ENCODE measurements at regions not wholly inside any gene's neighbourhood (a gene's known extent, or its start where the extent isn't known, plus 50 kb on each side); places are given as distances from the start of the nearest gene placed in this dataset.

DNA sequence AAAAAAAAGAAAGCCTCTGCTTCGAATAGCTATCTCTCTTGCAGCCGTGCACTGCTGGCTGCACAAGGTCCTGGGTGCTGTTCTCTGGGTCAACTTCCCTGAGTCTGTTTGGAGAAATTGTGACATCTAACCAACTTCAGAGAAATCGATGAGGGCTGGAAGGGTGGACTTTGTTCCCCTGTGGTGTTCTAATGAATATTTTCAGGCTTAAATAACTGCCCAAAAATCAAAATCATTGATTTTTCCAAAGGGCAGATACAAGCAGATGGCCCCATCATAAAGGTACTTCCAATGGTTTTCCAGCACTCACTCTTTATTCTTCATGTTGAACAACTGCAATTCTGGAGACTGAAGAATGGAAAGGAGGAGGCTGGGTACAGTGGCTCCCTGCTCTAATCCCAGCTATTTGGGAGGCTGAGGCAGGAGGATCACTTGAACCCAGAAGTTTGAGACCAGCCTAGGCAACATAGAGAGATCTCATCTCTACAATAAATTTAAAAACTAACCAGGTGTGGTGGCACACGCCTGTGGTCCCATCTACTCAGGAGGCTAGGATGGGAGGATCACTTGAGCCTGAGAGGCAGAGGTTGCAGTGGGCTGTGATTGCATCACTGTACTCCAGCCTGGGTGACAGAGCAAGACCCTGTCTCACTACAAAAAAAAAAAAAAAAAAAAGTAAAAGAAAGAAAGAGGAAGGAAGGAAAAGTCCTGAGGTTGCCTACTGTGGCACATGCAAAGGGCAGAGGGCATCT is 59.1 kb downstream of the FOXA2 start (continued):
- no peak for TF ChIP-seq ZNF423 (CRISPR knock-in tag; IDR thresholded peaks at IDR 0.05)
- TF ChIP-seq, protein P1, sequence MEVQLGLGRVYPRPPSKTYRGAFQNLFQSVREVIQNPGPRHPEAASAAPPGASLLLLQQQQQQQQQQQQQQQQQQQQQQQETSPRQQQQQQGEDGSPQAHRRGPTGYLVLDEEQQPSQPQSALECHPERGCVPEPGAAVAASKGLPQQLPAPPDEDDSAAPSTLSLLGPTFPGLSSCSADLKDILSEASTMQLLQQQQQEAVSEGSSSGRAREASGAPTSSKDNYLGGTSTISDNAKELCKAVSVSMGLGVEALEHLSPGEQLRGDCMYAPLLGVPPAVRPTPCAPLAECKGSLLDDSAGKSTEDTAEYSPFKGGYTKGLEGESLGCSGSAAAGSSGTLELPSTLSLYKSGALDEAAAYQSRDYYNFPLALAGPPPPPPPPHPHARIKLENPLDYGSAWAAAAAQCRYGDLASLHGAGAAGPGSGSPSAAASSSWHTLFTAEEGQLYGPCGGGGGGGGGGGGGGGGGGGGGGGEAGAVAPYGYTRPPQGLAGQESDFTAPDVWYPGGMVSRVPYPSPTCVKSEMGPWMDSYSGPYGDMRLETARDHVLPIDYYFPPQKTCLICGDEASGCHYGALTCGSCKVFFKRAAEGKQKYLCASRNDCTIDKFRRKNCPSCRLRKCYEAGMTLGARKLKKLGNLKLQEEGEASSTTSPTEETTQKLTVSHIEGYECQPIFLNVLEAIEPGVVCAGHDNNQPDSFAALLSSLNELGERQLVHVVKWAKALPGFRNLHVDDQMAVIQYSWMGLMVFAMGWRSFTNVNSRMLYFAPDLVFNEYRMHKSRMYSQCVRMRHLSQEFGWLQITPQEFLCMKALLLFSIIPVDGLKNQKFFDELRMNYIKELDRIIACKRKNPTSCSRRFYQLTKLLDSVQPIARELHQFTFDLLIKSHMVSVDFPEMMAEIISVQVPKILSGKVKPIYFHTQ (CRISPR knock-in tag; IDR thresholded peaks at IDR 0.05) = no peak

DNA sequence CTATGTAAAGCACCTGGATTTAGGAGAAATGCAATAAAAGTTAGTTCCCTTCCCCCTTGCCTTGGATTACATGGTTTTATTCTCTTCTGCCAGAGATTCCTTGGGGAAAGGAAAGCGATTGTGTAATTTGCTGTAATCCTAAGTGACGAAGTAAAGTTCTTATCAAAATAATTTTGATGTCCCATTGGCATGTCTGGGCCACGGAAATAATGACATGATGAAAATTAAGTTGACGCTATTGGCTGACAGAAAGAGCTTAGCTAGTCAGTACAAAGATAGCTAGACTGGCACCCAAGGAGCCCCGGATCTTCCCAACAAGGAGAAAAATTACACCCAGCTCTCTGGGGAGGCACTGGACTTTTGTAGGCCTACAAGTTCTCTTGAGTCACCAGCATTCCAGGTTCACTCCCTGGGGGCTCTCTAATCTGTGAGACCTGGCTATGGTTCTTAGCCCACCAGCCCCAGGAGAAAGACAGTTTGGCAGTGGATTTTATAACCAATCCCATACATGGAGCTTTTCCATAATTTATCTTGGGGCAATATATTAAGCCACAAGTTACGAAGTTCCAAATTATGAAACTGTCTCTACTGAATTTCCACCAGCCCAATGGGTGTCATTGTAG is 59.9 kb downstream of the FOXA2 start:
- ChIA-PET POLR2A (no interaction called here), CTCF (no interaction called here)
- TF ChIP-seq, protein P2, sequence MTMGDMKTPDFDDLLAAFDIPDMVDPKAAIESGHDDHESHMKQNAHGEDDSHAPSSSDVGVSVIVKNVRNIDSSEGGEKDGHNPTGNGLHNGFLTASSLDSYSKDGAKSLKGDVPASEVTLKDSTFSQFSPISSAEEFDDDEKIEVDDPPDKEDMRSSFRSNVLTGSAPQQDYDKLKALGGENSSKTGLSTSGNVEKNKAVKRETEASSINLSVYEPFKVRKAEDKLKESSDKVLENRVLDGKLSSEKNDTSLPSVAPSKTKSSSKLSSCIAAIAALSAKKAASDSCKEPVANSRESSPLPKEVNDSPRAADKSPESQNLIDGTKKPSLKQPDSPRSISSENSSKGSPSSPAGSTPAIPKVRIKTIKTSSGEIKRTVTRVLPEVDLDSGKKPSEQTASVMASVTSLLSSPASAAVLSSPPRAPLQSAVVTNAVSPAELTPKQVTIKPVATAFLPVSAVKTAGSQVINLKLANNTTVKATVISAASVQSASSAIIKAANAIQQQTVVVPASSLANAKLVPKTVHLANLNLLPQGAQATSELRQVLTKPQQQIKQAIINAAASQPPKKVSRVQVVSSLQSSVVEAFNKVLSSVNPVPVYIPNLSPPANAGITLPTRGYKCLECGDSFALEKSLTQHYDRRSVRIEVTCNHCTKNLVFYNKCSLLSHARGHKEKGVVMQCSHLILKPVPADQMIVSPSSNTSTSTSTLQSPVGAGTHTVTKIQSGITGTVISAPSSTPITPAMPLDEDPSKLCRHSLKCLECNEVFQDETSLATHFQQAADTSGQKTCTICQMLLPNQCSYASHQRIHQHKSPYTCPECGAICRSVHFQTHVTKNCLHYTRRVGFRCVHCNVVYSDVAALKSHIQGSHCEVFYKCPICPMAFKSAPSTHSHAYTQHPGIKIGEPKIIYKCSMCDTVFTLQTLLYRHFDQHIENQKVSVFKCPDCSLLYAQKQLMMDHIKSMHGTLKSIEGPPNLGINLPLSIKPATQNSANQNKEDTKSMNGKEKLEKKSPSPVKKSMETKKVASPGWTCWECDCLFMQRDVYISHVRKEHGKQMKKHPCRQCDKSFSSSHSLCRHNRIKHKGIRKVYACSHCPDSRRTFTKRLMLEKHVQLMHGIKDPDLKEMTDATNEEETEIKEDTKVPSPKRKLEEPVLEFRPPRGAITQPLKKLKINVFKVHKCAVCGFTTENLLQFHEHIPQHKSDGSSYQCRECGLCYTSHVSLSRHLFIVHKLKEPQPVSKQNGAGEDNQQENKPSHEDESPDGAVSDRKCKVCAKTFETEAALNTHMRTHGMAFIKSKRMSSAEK (CRISPR knock-in tag; IDR thresholded peaks at IDR 0.05; ENCODE audit: borderline replicate concordance) = no peak
- TF ChIP-seq SMAD3 (CRISPR knock-in tag; IDR thresholded peaks at IDR 0.05; ENCODE audit: borderline replicate concordance) = no peak
- no peak for TF ChIP-seq NFE2L1 (CRISPR knock-in tag; IDR thresholded peaks at IDR 0.05)
- no peak for TF ChIP-seq SMAD4 (CRISPR knock-in tag; IDR thresholded peaks at IDR 0.05)
- TF ChIP-seq, protein P1 (CRISPR knock-in tag; IDR thresholded peaks at IDR 0.05) = no peak
- TF ChIP-seq, protein P3, sequence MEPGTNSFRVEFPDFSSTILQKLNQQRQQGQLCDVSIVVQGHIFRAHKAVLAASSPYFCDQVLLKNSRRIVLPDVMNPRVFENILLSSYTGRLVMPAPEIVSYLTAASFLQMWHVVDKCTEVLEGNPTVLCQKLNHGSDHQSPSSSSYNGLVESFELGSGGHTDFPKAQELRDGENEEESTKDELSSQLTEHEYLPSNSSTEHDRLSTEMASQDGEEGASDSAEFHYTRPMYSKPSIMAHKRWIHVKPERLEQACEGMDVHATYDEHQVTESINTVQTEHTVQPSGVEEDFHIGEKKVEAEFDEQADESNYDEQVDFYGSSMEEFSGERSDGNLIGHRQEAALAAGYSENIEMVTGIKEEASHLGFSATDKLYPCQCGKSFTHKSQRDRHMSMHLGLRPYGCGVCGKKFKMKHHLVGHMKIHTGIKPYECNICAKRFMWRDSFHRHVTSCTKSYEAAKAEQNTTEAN (CRISPR knock-in tag; IDR thresholded peaks at IDR 0.05) = no peak
- TF ChIP-seq PRRX2 (CRISPR knock-in tag; IDR thresholded peaks at IDR 0.05) = no peak
- no peak for TF ChIP-seq RORB (CRISPR knock-in tag; IDR thresholded peaks at IDR 0.05)
- no peak for TF ChIP-seq NR1H2 (CRISPR knock-in tag; IDR thresholded peaks at IDR 0.05)
- no peak for TF ChIP-seq EMX1 (CRISPR knock-in tag; IDR thresholded peaks at IDR 0.05)
- TF ChIP-seq ZBTB21 (CRISPR knock-in tag; IDR thresholded peaks at IDR 0.05; ENCODE audit: borderline replicate concordance) = no peak
- TF ChIP-seq ZNF317 (CRISPR knock-in tag; IDR thresholded peaks at IDR 0.05; ENCODE audit: borderline replicate concordance, low read depth) = no peak
- no peak for TF ChIP-seq KAT7 (CRISPR knock-in tag; IDR thresholded peaks at IDR 0.05; ENCODE audit: borderline replicate concordance)
- no peak for TF ChIP-seq ZNF263 (CRISPR knock-in tag; IDR thresholded peaks at IDR 0.05; ENCODE audit: low read depth)
- TF ChIP-seq, protein P4, sequence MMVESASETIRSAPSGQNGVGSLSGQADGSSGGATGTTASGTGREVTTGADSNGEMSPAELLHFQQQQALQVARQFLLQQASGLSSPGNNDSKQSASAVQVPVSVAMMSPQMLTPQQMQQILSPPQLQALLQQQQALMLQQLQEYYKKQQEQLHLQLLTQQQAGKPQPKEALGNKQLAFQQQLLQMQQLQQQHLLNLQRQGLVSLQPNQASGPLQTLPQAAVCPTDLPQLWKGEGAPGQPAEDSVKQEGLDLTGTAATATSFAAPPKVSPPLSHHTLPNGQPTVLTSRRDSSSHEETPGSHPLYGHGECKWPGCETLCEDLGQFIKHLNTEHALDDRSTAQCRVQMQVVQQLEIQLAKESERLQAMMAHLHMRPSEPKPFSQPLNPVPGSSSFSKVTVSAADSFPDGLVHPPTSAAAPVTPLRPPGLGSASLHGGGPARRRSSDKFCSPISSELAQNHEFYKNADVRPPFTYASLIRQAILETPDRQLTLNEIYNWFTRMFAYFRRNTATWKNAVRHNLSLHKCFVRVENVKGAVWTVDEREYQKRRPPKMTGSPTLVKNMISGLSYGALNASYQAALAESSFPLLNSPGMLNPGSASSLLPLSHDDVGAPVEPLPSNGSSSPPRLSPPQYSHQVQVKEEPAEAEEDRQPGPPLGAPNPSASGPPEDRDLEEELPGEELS (CRISPR knock-in tag; IDR thresholded peaks at IDR 0.05) = no peak
- no peak for TF ChIP-seq NR3C1 (CRISPR knock-in tag; conservative IDR thresholded peaks at IDR 0.05; ENCODE audit: low read depth)
- TF ChIP-seq, protein P5, sequence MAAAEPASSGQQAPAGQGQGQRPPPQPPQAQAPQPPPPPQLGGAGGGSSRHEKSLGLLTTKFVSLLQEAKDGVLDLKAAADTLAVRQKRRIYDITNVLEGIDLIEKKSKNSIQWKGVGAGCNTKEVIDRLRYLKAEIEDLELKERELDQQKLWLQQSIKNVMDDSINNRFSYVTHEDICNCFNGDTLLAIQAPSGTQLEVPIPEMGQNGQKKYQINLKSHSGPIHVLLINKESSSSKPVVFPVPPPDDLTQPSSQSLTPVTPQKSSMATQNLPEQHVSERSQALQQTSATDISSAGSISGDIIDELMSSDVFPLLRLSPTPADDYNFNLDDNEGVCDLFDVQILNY (CRISPR knock-in tag; IDR thresholded peaks at IDR 0.05) = no peak
- ATAC-seq (no peak), DNase-seq (ENCODE audit: low spot score) (no peak)
- Mint-ChIP-seq H3K36me3 (no peaks in the 10 kb centered on the region), H3K27ac (no peak overlapping the region), H3K4me1 (peaks cover 13% of the 10 kb centered on the region), H3K27me3 (ENCODE audit: low read depth) (peaks cover 16% of the 10 kb centered on the region), H3K4me3 (no peak overlapping the region), H3K9me3 (0 out of 2 replicates have a peak, but pooled peaks cover 4% of the 10 kb centered on the region)
